ENCODE measurements at regions not wholly inside any gene's neighbourhood (a gene's known extent, or its start where the extent isn't known, plus 50 kb on each side); places are given as distances from the start of the nearest gene placed in this dataset.

- TF ChIP-seq KDM1A (IDR thresholded peaks at IDR 0.05; ENCODE audit: borderline replicate concordance, low read length) (no peak), CTBP2 (IDR thresholded peaks at IDR 0.05; ENCODE audit: borderline replicate concordance, insufficient read depth, insufficient read length, low read length) (no peak), CTCF (IDR thresholded peaks at IDR 0.05; ENCODE audit: control extremely low read depth in 1 of 3, insufficient read depth in 1 of 3, low read depth in 1 of 3, low read length in 3 of 3) (no peak)
Measured at GRCh38 chr4:54568184-54568583, 89.6 kb upstream of the KIT start (continued).
